ENCODE measurements at regions not wholly inside any gene's neighbourhood (a gene's known extent, or its start where the extent isn't known, plus 50 kb on each side); places are given as distances from the start of the nearest gene placed in this dataset.
A peak's percentile ranks its signal among the peaks of the same experiment; 100 is the strongest.
"Not testable (repeated sequence)": the region's sequence is repeated elsewhere in the genome, so short reads cannot be mapped to it uniquely, and the experiment has no call there.

DNA sequence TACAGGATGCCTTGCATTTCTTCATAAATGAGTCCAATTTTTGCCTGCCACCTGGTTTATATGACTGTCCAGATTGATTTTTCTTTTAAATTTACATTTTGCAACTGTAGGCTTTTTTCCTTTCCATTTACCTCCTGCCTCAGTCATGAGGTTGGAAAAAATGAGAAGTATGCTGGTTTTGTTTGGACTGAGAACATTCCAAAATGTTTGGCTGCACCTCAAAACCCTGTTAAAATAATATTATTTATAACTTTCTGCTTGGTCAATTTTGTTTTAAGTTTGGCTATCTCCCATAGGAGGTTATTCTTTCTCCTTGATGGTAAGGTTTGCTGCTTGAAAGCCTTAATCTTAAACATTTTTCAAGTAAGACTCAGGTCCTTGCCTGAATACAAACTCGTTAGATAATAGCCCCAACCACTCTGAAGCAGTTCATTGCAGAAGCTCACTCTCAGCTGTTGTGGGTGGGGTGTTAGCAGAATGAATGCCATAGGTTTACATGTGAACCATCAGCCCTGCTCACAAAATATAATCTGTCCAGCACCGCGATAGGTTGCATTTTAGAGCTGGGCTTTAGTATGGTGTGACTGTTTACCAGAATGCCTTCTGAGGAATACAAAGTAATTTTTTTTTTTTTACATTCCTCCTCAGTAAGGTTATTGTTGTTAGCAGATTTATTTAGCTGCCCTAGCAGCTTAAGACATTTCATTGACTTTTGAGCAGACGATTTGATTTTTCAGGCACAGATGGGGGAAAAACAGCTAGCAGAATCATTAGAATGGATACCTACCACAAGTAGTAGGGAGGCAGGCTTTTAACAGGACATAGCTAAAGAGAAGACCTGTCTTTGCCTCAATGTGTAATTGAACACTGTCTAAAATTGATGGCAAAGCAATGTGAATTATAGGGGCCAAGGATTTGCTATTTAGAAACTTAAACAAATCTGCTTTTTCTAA, 630.8 kb upstream of the KCNMB2 start:
- Histone ChIP-seq H3K4me1 (ENCODE audit: control insufficient read depth in 3 of 3, insufficient read depth in 2 of 3, low read depth in 1 of 3, low read length in 2 of 3) (no peaks in the 10 kb centered on the region), H3K27me3 (ENCODE audit: control insufficient read depth in 3 of 3, insufficient read depth in 3 of 3, low read length in 3 of 3) (no peaks in the 10 kb centered on the region), H3K27ac (ENCODE audit: low read depth in 1 of 3, low read length in 2 of 3) (peak overlapping the region in 1 of 3 donors; percentile 33), H3K36me3 (ENCODE audit: control insufficient read depth in 3 of 3, insufficient read depth in 2 of 3, low read depth in 1 of 3, low read length in 3 of 3) (no peaks in the 10 kb centered on the region), H3K9me3 (ENCODE audit: control insufficient read depth in 2 of 2, insufficient read depth in 1 of 2, low read depth in 1 of 2, low read length in 1 of 2) (peaks cover 0 to 10% of the 10 kb centered on the region in 2 donors), H3K4me3 (ENCODE audit: low read depth in 1 of 3, low read length in 3 of 3) (no peak overlapping the region)
- DNase-seq = no peak
- no peak for FAIRE-seq
- WGBS, 3 donors = 61 to 75% (median 74%) methylated on average over 4 of the region's 4 CpGs

DNA sequence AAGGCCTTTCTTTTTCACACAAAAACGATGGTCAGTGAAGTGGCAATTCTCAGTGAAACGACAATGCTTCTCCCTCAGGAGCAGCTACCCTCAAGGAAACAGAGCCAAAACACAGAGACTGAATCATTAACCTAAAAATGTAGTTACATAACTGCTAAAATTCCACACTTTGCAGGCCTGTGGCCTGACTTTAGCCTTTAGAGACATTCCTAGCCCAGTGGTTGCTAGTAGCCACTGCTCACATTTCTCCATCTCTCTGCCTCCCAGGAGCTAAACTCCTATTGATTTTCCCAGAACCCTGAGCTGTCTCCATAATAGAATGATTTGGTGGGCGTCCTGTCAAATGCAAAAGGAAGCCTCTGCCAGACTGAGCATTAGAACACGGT, 630.1 kb upstream of the KCNMB2 start:
- Histone ChIP-seq H3K9me3 (ENCODE audit: control insufficient read depth in 2 of 2, insufficient read depth in 1 of 2, low read depth in 1 of 2, low read length in 1 of 2) (peaks cover 0 to 6% of the 10 kb centered on the region in 2 donors), H3K27ac (ENCODE audit: low read depth in 1 of 3, low read length in 2 of 3) (peak overlapping the region in 1 of 3 donors; percentile 49), H3K27me3 (ENCODE audit: control insufficient read depth in 3 of 3, insufficient read depth in 3 of 3, low read length in 3 of 3) (no peaks in the 10 kb centered on the region), H3K4me3 (ENCODE audit: low read depth in 1 of 3, low read length in 3 of 3) (no peak overlapping the region), H3K36me3 (ENCODE audit: control insufficient read depth in 3 of 3, insufficient read depth in 2 of 3, low read depth in 1 of 3, low read length in 3 of 3) (no peaks in the 10 kb centered on the region), H3K4me1 (ENCODE audit: control insufficient read depth in 3 of 3, insufficient read depth in 2 of 3, low read depth in 1 of 3, low read length in 2 of 3) (no peaks in the 10 kb centered on the region)
- FAIRE-seq (no peak), DNase-seq (no peak)
- WGBS, 3 donors = 63 to 72% (median 70%) methylated on average over 4 of the region's 4 CpGs

DNA sequence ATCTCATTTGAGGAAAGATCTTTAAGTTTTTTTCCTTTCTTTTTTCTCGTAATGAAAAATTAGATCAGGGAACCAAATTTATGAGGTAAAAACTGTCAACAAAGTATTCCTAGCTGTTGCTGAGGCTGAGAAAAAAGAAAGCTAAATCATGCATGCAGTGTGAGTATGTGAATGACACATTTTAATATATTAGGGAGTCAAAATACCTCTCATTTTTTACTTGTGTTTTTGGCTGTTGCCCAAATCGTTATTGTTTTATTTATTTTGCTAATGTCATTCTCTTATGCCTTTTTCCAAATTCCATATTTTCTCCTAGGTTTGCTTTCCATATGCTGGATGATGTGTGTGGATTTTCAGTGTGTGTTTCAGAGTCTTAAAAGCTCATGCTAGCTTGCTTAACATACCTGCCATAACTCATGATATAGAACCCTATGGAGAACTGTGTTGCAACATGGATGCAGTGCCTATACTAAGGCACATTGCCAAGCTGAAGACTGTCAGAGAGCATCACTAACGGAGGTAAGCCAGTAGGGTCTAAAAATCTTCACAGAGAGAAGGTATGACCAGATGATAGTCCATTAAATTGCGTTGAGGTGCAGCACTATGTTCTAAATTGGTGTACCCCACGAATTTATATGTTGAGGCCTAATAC, 629.5 kb upstream of the KCNMB2 start:
- no peak overlapping the region for H3K4me3 ChIP-seq (ENCODE audit: low read depth in 1 of 3, low read length in 3 of 3)
- no peaks in the 10 kb centered on the region for H3K4me1 ChIP-seq (ENCODE audit: control insufficient read depth in 3 of 3, insufficient read depth in 2 of 3, low read depth in 1 of 3, low read length in 2 of 3)
- no peak for FAIRE-seq
- no peaks in the 10 kb centered on the region for H3K27me3 ChIP-seq (ENCODE audit: control insufficient read depth in 3 of 3, insufficient read depth in 3 of 3, low read length in 3 of 3)
- no peaks in the 10 kb centered on the region for H3K36me3 ChIP-seq (ENCODE audit: control insufficient read depth in 3 of 3, insufficient read depth in 2 of 3, low read depth in 1 of 3, low read length in 3 of 3)
- peaks cover 0 to 6% of the 10 kb centered on the region in 2 donors for H3K9me3 ChIP-seq (ENCODE audit: control insufficient read depth in 2 of 2, insufficient read depth in 1 of 2, low read depth in 1 of 2, low read length in 1 of 2)
- H3K27ac ChIP-seq (ENCODE audit: low read depth in 1 of 3, low read length in 2 of 3) = no peak overlapping the region
- WGBS, 3 donors = 81 to 83% (median 82%) methylated on average over 5 of the region's 5 CpGs
- DNase-seq = no peak

DNA sequence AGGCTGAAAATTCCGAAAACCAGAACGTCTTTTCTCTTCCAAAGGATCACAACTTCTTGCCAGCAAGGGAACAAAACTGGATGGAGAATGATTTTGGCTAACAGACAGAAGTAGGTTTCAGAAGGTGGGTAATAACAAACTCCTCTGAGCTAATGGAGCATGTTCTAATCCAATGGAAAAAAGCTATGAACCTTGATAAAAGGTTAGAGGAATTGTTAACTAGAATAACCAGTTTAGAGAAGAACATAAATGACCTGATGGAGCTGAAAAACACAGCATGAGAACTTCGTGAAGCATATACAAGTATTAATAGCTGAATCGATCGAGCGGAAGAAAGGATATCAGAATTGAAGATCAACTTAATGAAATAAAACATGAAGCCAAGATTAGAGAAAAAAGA, 626.7 kb upstream of the KCNMB2 start:
- H3K27me3 ChIP-seq (ENCODE audit: control insufficient read depth in 3 of 3, insufficient read depth in 3 of 3, low read length in 3 of 3); H3K4me1 ChIP-seq (ENCODE audit: control insufficient read depth in 3 of 3, insufficient read depth in 2 of 3, low read depth in 1 of 3, low read length in 2 of 3); H3K9me3 ChIP-seq (ENCODE audit: control insufficient read depth in 2 of 2, insufficient read depth in 1 of 2, low read depth in 1 of 2, low read length in 1 of 2); H3K27ac ChIP-seq (ENCODE audit: low read depth in 1 of 3, low read length in 2 of 3); H3K4me3 ChIP-seq (ENCODE audit: low read depth in 1 of 3, low read length in 3 of 3); FAIRE-seq; H3K36me3 ChIP-seq (ENCODE audit: control insufficient read depth in 3 of 3, insufficient read depth in 2 of 3, low read depth in 1 of 3, low read length in 3 of 3); DNase-seq: not testable (repeated sequence)
- 90 to 97% (median 94%) methylated on average over 6 of the region's 6 CpGs for WGBS, 3 donors

DNA sequence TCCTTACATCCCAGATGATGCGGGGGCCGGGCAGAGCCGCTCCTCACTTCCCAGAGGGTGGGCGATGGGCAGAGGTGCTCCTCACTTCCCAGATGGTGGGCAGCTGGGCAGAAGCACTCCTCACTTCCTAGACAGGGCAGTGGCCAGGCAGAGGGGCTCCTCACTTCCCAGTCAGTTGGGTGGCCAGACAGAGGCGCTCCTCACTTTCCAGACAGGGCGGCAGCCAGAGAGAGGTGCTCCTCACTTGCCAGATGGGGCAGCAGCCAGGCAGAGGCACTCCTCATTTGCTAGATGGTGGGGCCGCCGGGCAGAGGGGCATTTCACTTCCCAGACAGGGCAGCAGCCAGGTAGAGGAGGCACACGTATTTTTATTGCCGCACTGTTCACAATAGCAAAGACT, 622.0 kb upstream of the KCNMB2 start:
- H3K9me3 ChIP-seq (ENCODE audit: control insufficient read depth in 2 of 2, insufficient read depth in 1 of 2, low read depth in 1 of 2, low read length in 1 of 2) = no peaks in the 10 kb centered on the region
- no peaks in the 10 kb centered on the region for H3K36me3 ChIP-seq (ENCODE audit: control insufficient read depth in 3 of 3, insufficient read depth in 2 of 3, low read depth in 1 of 3, low read length in 3 of 3)
- 88 to 93% (median 92%) methylated on average over 10 of the region's 10 CpGs for WGBS, 3 donors
- H3K27me3 ChIP-seq (ENCODE audit: control insufficient read depth in 3 of 3, insufficient read depth in 3 of 3, low read length in 3 of 3) = no peaks in the 10 kb centered on the region
- no peak overlapping the region for H3K4me3 ChIP-seq (ENCODE audit: low read depth in 1 of 3, low read length in 3 of 3)
- no peak for DNase-seq
- no peak for FAIRE-seq
- no peak overlapping the region for H3K27ac ChIP-seq (ENCODE audit: low read depth in 1 of 3, low read length in 2 of 3)
- no peaks in the 10 kb centered on the region for H3K4me1 ChIP-seq (ENCODE audit: control insufficient read depth in 3 of 3, insufficient read depth in 2 of 3, low read depth in 1 of 3, low read length in 2 of 3)

DNA sequence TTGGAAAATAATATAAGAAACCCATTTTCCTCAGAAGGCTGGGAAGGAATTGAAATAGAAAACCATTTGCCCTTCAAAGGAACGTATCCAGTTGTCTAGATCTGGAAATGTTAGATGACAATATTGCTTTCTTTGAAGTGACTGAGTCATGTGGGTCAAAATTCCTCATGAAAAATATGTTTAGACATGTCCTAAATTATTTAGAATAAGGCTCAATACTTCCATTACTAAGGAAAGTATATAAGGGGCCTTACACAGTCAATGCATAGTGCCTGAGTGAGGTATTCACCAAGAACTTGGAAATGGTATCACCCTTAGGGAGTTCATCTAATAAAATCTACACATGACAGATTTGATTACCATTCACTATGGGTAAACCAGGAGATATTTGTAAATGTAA, 619.8 kb upstream of the KCNMB2 start:
- DNase-seq (no peak), FAIRE-seq (no peak)
- no peaks in the 10 kb centered on the region for H3K9me3 ChIP-seq (ENCODE audit: control insufficient read depth in 2 of 2, insufficient read depth in 1 of 2, low read depth in 1 of 2, low read length in 1 of 2)
- H3K36me3 ChIP-seq (ENCODE audit: control insufficient read depth in 3 of 3, insufficient read depth in 2 of 3, low read depth in 1 of 3, low read length in 3 of 3) = no peaks in the 10 kb centered on the region
- no peak overlapping the region for H3K4me3 ChIP-seq (ENCODE audit: low read depth in 1 of 3, low read length in 3 of 3)
- 76 to 84% (median 80%) methylated on average over 1 of the region's 1 CpG for WGBS, 3 donors
- no peak overlapping the region for H3K27ac ChIP-seq (ENCODE audit: low read depth in 1 of 3, low read length in 2 of 3)
- no peaks in the 10 kb centered on the region for H3K4me1 ChIP-seq (ENCODE audit: control insufficient read depth in 3 of 3, insufficient read depth in 2 of 3, low read depth in 1 of 3, low read length in 2 of 3)
- no peaks in the 10 kb centered on the region for H3K27me3 ChIP-seq (ENCODE audit: control insufficient read depth in 3 of 3, insufficient read depth in 3 of 3, low read length in 3 of 3)

DNA sequence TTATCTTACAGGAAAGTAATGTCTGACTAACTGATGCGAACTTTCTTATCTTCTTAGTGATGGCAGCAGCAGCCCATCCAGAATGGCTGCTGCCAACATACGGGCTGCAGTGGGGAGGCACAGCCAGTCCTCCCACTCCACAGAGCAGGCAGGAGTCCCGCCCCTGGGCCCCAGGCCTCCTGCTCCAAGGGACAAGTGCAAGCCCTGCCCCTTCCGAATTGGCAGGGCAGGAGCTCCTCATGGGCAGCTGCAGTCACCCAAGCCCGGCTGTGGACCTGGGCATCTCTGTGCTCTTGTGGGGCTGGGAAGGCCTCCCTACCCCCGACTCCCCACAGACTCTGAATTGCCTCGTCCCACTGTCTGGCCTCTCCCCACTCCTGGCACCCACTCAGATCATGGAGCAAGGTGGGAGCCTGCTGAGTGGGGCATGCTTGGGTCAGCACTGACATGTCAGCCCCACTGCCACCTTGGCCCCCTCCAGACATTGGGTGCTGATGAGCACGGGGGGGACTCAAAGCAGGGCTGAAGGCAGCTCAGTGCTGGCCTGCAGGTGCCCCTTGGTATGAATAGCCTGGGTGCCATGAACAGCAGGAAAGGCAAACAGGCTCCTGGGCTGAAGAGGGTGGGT, 618.9 kb upstream of the KCNMB2 start:
- no peak overlapping the region for H3K4me3 ChIP-seq (ENCODE audit: low read depth in 1 of 3, low read length in 3 of 3)
- DNase-seq = no peak
- no peaks in the 10 kb centered on the region for H3K36me3 ChIP-seq (ENCODE audit: control insufficient read depth in 3 of 3, insufficient read depth in 2 of 3, low read depth in 1 of 3, low read length in 3 of 3)
- no peaks in the 10 kb centered on the region for H3K27me3 ChIP-seq (ENCODE audit: control insufficient read depth in 3 of 3, insufficient read depth in 3 of 3, low read length in 3 of 3)
- H3K4me1 ChIP-seq (ENCODE audit: control insufficient read depth in 3 of 3, insufficient read depth in 2 of 3, low read depth in 1 of 3, low read length in 2 of 3) = no peaks in the 10 kb centered on the region
- whole genome bisulfite sequencing, 3 donors = 82 to 92% (median 83%) methylated on average over 8 of the region's 8 CpGs
- FAIRE-seq = no peak
- H3K27ac ChIP-seq (ENCODE audit: low read depth in 1 of 3, low read length in 2 of 3) = no peak overlapping the region
- H3K9me3 ChIP-seq (ENCODE audit: control insufficient read depth in 2 of 2, insufficient read depth in 1 of 2, low read depth in 1 of 2, low read length in 1 of 2) = no peaks in the 10 kb centered on the region

DNA sequence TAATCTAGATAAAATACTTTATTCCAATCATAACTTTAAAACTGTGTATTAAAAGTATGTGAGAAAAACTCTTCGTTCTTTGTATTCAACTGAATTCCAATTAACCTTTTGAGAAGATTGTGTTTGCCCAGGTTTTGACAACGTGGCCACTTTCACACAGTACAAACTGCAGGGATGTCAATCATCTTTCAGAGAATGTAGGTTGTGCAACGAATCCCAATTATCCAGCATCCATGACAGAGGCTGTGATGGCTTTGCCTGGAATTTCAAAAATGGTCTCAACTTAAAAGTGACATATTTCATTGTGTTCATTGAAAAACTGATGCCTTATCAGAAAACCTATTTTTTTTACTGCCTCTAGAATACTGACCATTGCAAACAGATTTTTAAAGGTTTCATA, 615.1 kb upstream of the KCNMB2 start:
- DNase-seq = no peak
- WGBS, 3 donors = 71 to 75% (median 74%) methylated on average over 3 of the region's 3 CpGs
- H3K36me3 ChIP-seq (ENCODE audit: control insufficient read depth in 3 of 3, insufficient read depth in 2 of 3, low read depth in 1 of 3, low read length in 3 of 3) = no peaks in the 10 kb centered on the region
- H3K9me3 ChIP-seq (ENCODE audit: control insufficient read depth in 2 of 2, insufficient read depth in 1 of 2, low read depth in 1 of 2, low read length in 1 of 2) = no peaks in the 10 kb centered on the region
- no peaks in the 10 kb centered on the region for H3K4me1 ChIP-seq (ENCODE audit: control insufficient read depth in 3 of 3, insufficient read depth in 2 of 3, low read depth in 1 of 3, low read length in 2 of 3)
- H3K4me3 ChIP-seq (ENCODE audit: low read depth in 1 of 3, low read length in 3 of 3) = no peak overlapping the region
- H3K27me3 ChIP-seq (ENCODE audit: control insufficient read depth in 3 of 3, insufficient read depth in 3 of 3, low read length in 3 of 3) = no peaks in the 10 kb centered on the region
- H3K27ac ChIP-seq (ENCODE audit: low read depth in 1 of 3, low read length in 2 of 3) = no peak overlapping the region
- no peak for FAIRE-seq

Measured in small intestine (tissue), 7 donors.